ENCODE measurements at regions not wholly inside any gene's neighbourhood (a gene's known extent, or its start where the extent isn't known, plus 50 kb on each side); places are given as distances from the start of the nearest gene placed in this dataset.

DNA sequence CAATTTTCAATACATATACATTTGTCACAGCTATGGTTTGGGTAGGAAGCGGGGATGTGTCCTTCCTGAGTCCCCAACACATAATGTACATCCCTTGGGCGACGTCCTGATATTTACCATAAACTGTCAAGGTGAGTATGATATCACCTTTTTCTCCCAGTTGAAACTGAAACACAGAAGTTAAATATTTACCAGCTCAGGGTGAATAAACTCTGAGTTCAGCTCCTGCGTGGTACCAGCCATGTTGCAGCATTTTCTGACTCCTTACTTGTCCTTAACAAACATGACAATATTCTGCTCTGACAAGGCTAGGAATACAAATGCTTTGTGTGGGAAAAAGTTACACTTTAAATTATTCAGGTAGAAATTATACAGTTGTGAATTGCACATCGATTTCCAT is 294.2 kb downstream of the TEX29 start:
- no peak for TF ChIP-seq ESRRA (CRISPR knock-in tag; IDR thresholded peaks at IDR 0.05; ENCODE audit: borderline replicate concordance)
- TF ChIP-seq MAX (CRISPR knock-in tag; IDR thresholded peaks at IDR 0.05), result no peak
- TF ChIP-seq, protein P1, sequence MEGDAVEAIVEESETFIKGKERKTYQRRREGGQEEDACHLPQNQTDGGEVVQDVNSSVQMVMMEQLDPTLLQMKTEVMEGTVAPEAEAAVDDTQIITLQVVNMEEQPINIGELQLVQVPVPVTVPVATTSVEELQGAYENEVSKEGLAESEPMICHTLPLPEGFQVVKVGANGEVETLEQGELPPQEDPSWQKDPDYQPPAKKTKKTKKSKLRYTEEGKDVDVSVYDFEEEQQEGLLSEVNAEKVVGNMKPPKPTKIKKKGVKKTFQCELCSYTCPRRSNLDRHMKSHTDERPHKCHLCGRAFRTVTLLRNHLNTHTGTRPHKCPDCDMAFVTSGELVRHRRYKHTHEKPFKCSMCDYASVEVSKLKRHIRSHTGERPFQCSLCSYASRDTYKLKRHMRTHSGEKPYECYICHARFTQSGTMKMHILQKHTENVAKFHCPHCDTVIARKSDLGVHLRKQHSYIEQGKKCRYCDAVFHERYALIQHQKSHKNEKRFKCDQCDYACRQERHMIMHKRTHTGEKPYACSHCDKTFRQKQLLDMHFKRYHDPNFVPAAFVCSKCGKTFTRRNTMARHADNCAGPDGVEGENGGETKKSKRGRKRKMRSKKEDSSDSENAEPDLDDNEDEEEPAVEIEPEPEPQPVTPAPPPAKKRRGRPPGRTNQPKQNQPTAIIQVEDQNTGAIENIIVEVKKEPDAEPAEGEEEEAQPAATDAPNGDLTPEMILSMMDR (IDR thresholded peaks at IDR 0.05), result no peak
- no peak for TF ChIP-seq SMAD4 (CRISPR knock-in tag; IDR thresholded peaks at IDR 0.05)
- TF ChIP-seq ZNF138 (CRISPR knock-in tag; conservative IDR thresholded peaks at IDR 0.05), result no peak
- no peak for TF ChIP-seq CBFB (CRISPR knock-in tag; IDR thresholded peaks at IDR 0.05; ENCODE audit: low read depth)
- TF ChIP-seq ZBTB21 (CRISPR knock-in tag; IDR thresholded peaks at IDR 0.05; ENCODE audit: borderline replicate concordance), result no peak
- TF ChIP-seq ATF3 (CRISPR knock-in tag; conservative IDR thresholded peaks at IDR 0.05), result no peak
- no peak for TF ChIP-seq SOX15 (CRISPR knock-in tag; IDR thresholded peaks at IDR 0.05)
- no peak for TF ChIP-seq ZNF121 (CRISPR knock-in tag; IDR thresholded peaks at IDR 0.05)
- no peak for TF ChIP-seq NFATC4 (CRISPR knock-in tag; IDR thresholded peaks at IDR 0.05)
- TF ChIP-seq ATF1 (CRISPR knock-in tag; IDR thresholded peaks at IDR 0.05), result no peak
- TF ChIP-seq TEAD1 (CRISPR knock-in tag; IDR thresholded peaks at IDR 0.05), result no peak

Measured in WTC11 (cell line).